NB4 (cell line): ENCODE measurements at regions not wholly inside any gene's neighbourhood (a gene's known extent, or its start where the extent isn't known, plus 50 kb on each side); places are given as distances from the start of the nearest gene placed in this dataset.

Experiments
- CTCF ChIP-seq: IDR thresholded peaks from one replicate; pipeline ENCODE4 v1.5.1; 2012; ENCODE audit warnings: low read depth, low read length
- POLR2A ChIP-seq: IDR thresholded peaks from 2 replicates; pipeline ENCODE4 v1.6.1; 2011; ENCODE audit warnings: mild to moderate bottlenecking; ENCODE audit not compliant: insufficient read length; ENCODE audit errors: extremely low read depth

- TF ChIP-seq CTCF, result no peak
- TF ChIP-seq POLR2A, result no peak
Measured at GRCh38 chr20:40037511-40037910, 651.5 kb downstream of the MAFB start.
